Testis (tissue), 2 donors: ENCODE measurements at regions not wholly inside any gene's neighbourhood (a gene's known extent, or its start where the extent isn't known, plus 50 kb on each side); places are given as distances from the start of the nearest gene placed in this dataset.

Experiments
- DNase-seq: peaks from one replicate; pipeline ENCODE4 v3.0.0-alpha.2; 2019
- H3K27ac ChIP-seq, 2 donors: fragments of 200-600 bp; sonication (generic); one replicate each; pipeline ENCODE4 v1.5.1; 2019
- H3K27me3 ChIP-seq: fragments of 200-600 bp; sonication (generic); one replicate; pipeline ENCODE4 v1.5.1; 2019
- H3K36me3 ChIP-seq: fragments of 200-600 bp; sonication (generic); one replicate; pipeline ENCODE4 v1.5.1; 2017; ENCODE audit warnings: low read depth; ENCODE audit errors: missing control alignments
- H3K4me1 ChIP-seq: fragments of 200-600 bp; sonication (generic); one replicate; pipeline ENCODE4 v1.5.1; 2019
- H3K4me3 ChIP-seq, 2 donors: fragments of 200-600 bp; sonication (generic); one replicate each; pipeline ENCODE4 v1.5.1; 2017 to 2019
- H3K9me3 ChIP-seq: fragments of 200-600 bp; sonication (generic); one replicate; pipeline ENCODE4 v1.5.1; 2017
- CTCF ChIP-seq, 3 experiments: fragments of 450-650 bp in 2 of 3; fragments of 200-600 bp in 1 of 3; sonication (generic) in 1 of 3; IDR thresholded peaks; one replicate each; pipeline ENCODE4 v1.5.1; 2016 to 2019; ENCODE audit warnings: antibody characterized with exemption in 3 of 3, mild to moderate bottlenecking in 2 of 3, moderate library complexity in 1 of 3
- POLR2A ChIP-seq: fragments of 450-650 bp; IDR thresholded peaks from one replicate; pipeline ENCODE4 v1.6.1; 2017; ENCODE audit warnings: antibody characterized with exemption, mild to moderate bottlenecking, moderate library complexity
- WGBS, 2 donors: methylation state at CpG; one replicate each; pipeline ENCODE4 v1.1.5; 2018; 5-methylcytosine and 5-hydroxymethylcytosine counted together
- intact Hi-C: fragments of 100-400 bp; cut with DNase I; formaldehyde crosslinking; loops from one replicate; pipeline ENCODE4 v1.15.1; 2023; ENCODE audit warnings: low total_unique reads

- TF ChIP-seq POLR2A (no peak), CTCF (IDR thresholded peaks at IDR 0.05) (no peak)
- Histone ChIP-seq H3K27me3 (no peaks in the 10 kb centered on the region), H3K36me3 (no peaks in the 10 kb centered on the region), H3K4me3 (no peak overlapping the region), H3K27ac (no peak overlapping the region), H3K4me1 (no peaks in the 10 kb centered on the region), H3K9me3 (no peaks in the 10 kb centered on the region)
- intact Hi-C loops, result no loop called here
- 86 to 89% methylated on average over 1 to 2 of the region's 2 CpGs for WGBS, 2 donors
- DNase-seq, result no peak
Observed at GRCh38 chr21:32138658-32139057, 140.2 kb downstream of the MIS18A start.

- no peaks in the 10 kb centered on the region for H3K4me1 ChIP-seq
- H3K36me3 ChIP-seq, result no peaks in the 10 kb centered on the region
- WGBS, 2 donors, result 90 to 97% methylated on average over 9 of the region's 9 CpGs
- TF ChIP-seq POLR2A, result no peak
- TF ChIP-seq CTCF (IDR thresholded peaks at IDR 0.05), result no peak
- no peak overlapping the region for H3K27ac ChIP-seq
- H3K27me3 ChIP-seq, result no peaks in the 10 kb centered on the region
- intact Hi-C loops, result no loop called here
- H3K9me3 ChIP-seq, result no peaks in the 10 kb centered on the region
- DNase-seq, result no peak
- H3K4me3 ChIP-seq, result no peak overlapping the region
Observed at GRCh38 chr21:32137931-32138330, 140.9 kb downstream of the MIS18A start.

- intact Hi-C loops, result no loop called here
- Histone ChIP-seq H3K4me1 (no peaks in the 10 kb centered on the region), H3K4me3 (no peak overlapping the region), H3K36me3 (no peaks in the 10 kb centered on the region), H3K27me3 (no peaks in the 10 kb centered on the region), H3K27ac (no peak overlapping the region), H3K9me3 (no peaks in the 10 kb centered on the region)
- no peak for DNase-seq
- TF ChIP-seq CTCF (IDR thresholded peaks at IDR 0.05) (no peak), POLR2A (no peak)
- 61 to 85% methylated on average over 2 of the region's 2 CpGs for WGBS, 2 donors
Observed at GRCh38 chr21:32137266-32137665, 141.6 kb downstream of the MIS18A start.

GRCh38 chr21:32136546-32136945 lies 142.3 kb downstream of the MIS18A start:
- no peak overlapping the region for H3K27ac ChIP-seq
- H3K36me3 ChIP-seq, result no peaks in the 10 kb centered on the region
- DNase-seq, result no peak
- H3K4me1 ChIP-seq, result no peaks in the 10 kb centered on the region
- no peak for TF ChIP-seq POLR2A
- TF ChIP-seq CTCF (IDR thresholded peaks at IDR 0.05), result no peak
- 91 to 95% methylated on average over 7 of the region's 7 CpGs for WGBS, 2 donors
- H3K27me3 ChIP-seq, result no peaks in the 10 kb centered on the region
- no peaks in the 10 kb centered on the region for H3K9me3 ChIP-seq
- no peak overlapping the region for H3K4me3 ChIP-seq
- intact Hi-C loops, result no loop called here

GRCh38 chr21:32135401-32136363 lies 143.2 kb downstream of the MIS18A start:
- 60 to 67% methylated on average over 16 of the region's 16 CpGs for WGBS, 2 donors
- Histone ChIP-seq H3K27ac (no peak overlapping the region), H3K4me3 (no peak overlapping the region), H3K9me3 (no peaks in the 10 kb centered on the region), H3K27me3 (no peaks in the 10 kb centered on the region), H3K36me3 (no peaks in the 10 kb centered on the region), H3K4me1 (no peaks in the 10 kb centered on the region)
- intact Hi-C loops, result no loop called here
- DNase-seq, result no peak
- TF ChIP-seq CTCF (IDR thresholded peaks at IDR 0.05) (no peak), POLR2A (no peak)
